Adrenal gland (tissue), 9 donors: ENCODE measurements at regions not wholly inside any gene's neighbourhood (a gene's known extent, or its start where the extent isn't known, plus 50 kb on each side); places are given as distances from the start of the nearest gene placed in this dataset.

ENCODE experiments used
- DNase-seq, 7 donors: peaks; one replicate each; pipeline ENCODE4 v3.0.0-alpha.2; 2019 to 2020
- H3K27ac ChIP-seq, 5 donors: fragments of 200-600 bp; sonication (generic) in 4 of 5; 1 replicate in 3 of 5; 2 replicates in 2 of 5; pipeline versions ENCODE4 v1.5.1 to v1.8.0; 2016 to 2020; ENCODE audit warnings: mild to moderate bottlenecking in 1 of 5
- H3K27me3 ChIP-seq: fragments of 200-600 bp; 2 replicates; pipeline ENCODE4 v1.8.0; 2021
- H3K36me3 ChIP-seq, 2 donors: fragments of 200-600 bp; replicated peaks in 1 of 2; 1 replicate in 1 of 2; 2 replicates in 1 of 2; pipeline versions ENCODE4 v1.5.1 to v1.8.0; 2018 to 2022
- H3K4me1 ChIP-seq, 2 donors: fragments of 200-600 bp; replicated peaks in 1 of 2; 1 replicate in 1 of 2; 2 replicates in 1 of 2; pipeline versions ENCODE4 v1.5.1 to v1.8.0; 2018 to 2021
- H3K4me3 ChIP-seq, 4 donors: fragments of 200-600 bp; sonication (generic) in 3 of 4; one replicate each; pipeline ENCODE4 v1.5.1; 2016 to 2018
- H3K9me3 ChIP-seq, 3 donors: fragments of 200-600 bp; sonication (generic) in 1 of 3; replicated peaks in 1 of 3; 1 replicate in 2 of 3; 2 replicates in 1 of 3; pipeline versions ENCODE4 v1.5.1 to v1.8.0; 2016 to 2021
- CTCF ChIP-seq, 6 experiments: fragments of 450-650 bp in 4 of 6; fragments of 200-600 bp in 2 of 6; sonication (generic) in 1 of 6; IDR thresholded peaks; 1 replicate in 5 of 6; 2 replicates in 1 of 6; pipeline versions ENCODE4 v1.5.1 to v1.8.0; 2016 to 2021; ENCODE audit warnings: antibody characterized with exemption in 6 of 6, mild to moderate bottlenecking in 2 of 6, moderate library complexity in 1 of 6
- POLR2A ChIP-seq, 2 donors: fragments of 450-650 bp; IDR thresholded peaks; one replicate each; pipeline ENCODE4 v1.6.1; 2017; ENCODE audit warnings: antibody characterized with exemption in 2 of 2, mild to moderate bottlenecking in 2 of 2, moderate library complexity in 1 of 2
- WGBS, 4 donors: extraction: QIAGEN DNeasy Blood & Tissue Kit in 2 of 4; methylation state at CpG; one replicate each; pipeline versions ENCODE4 v1.1.5 to v1.1.7; 2013 to 2017; 5-methylcytosine and 5-hydroxymethylcytosine counted together
- intact Hi-C, 2 donors: fragments of 100-400 bp; cut with DNase I; formaldehyde crosslinking; loops; one replicate each; pipeline versions ENCODE4 v1.14.1 to v1.15.0; 2022 to 2023
- donor health status: healthy with polysubstance abuse.
- donor health status: Bipolar disorder and iron deficiency.
- donor health status: DM: yes; HTN: yes; CAD: no.
- donor health status: DM: no; HTN: no; CAD: no.
- donor health status: DM: no; HTN: no; CAD: no.

- TF ChIP-seq POLR2A (IDR thresholded peaks at IDR 0.05) (no peak), CTCF (IDR thresholded peaks at IDR 0.05) (no peak)
- no peaks in the 10 kb centered on the region for H3K4me1 ChIP-seq
- H3K27me3 ChIP-seq, result peaks cover 8% of the 10 kb centered on the region
- intact Hi-C loops, result no loop called here
- H3K4me3 ChIP-seq, result no peak overlapping the region
- 47 to 65% (median 53%) methylated on average over 1 of the region's 1 CpG for WGBS, 4 donors
- no peak overlapping the region for H3K27ac ChIP-seq
- no peaks in the 10 kb centered on the region for H3K36me3 ChIP-seq
- DNase-seq, result no peak
- H3K9me3 ChIP-seq, result no peaks in the 10 kb centered on the region
Measured at GRCh38 chr5:122541388-122541787, 229.4 kb downstream of the SNCAIP start.

GRCh38 chr5:122545986-122546385 is 228.9 kb upstream of the SNX2 start:
- Histone ChIP-seq H3K27ac (no peak overlapping the region), H3K9me3 (no peaks in the 10 kb centered on the region), H3K4me1 (no peaks in the 10 kb centered on the region), H3K4me3 (no peak overlapping the region), H3K27me3 (no peaks in the 10 kb centered on the region), H3K36me3 (no peaks in the 10 kb centered on the region)
- TF ChIP-seq POLR2A (IDR thresholded peaks at IDR 0.05) (no peak), CTCF (IDR thresholded peaks at IDR 0.05) (no peak)
- intact Hi-C loops, result no loop called here
- 37 to 52% (median 50%) methylated on average over 3 of the region's 3 CpGs for WGBS, 4 donors
- DNase-seq, result no peak

GRCh38 chr5:122547219-122547618 is 227.7 kb upstream of the SNX2 start:
- 55 to 59% (median 57%) methylated on average over 2 of the region's 2 CpGs for WGBS, 4 donors
- no peak for DNase-seq
- Histone ChIP-seq H3K27ac (no peak overlapping the region), H3K4me1 (no peaks in the 10 kb centered on the region), H3K36me3 (no peaks in the 10 kb centered on the region), H3K4me3 (no peak overlapping the region), H3K9me3 (no peaks in the 10 kb centered on the region), H3K27me3 (no peaks in the 10 kb centered on the region)
- intact Hi-C loops, result no loop called here
- no peak for TF ChIP-seq POLR2A (IDR thresholded peaks at IDR 0.05)
- no peak for TF ChIP-seq CTCF (IDR thresholded peaks at IDR 0.05)

DNA sequence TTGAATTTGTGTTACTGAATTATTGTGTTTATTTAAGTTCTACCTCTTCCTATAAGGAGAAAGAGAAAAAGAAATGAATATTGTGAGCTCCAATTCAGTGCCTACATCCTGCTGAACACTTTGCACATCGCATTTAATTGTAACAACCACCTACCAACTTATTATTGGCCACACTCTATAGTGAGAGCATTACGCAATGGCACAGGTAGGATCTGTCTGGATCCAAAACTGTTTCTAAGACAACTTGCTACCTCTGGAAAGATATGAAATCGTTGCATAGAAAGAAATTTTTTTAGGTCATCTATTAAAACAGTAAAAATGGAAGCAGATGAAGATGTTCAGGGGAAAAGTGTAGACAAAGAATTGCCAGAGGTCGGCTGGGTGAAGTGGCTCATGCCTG is 227.2 kb upstream of the SNX2 start:
- H3K27ac ChIP-seq, result no peak overlapping the region
- H3K36me3 ChIP-seq, result no peaks in the 10 kb centered on the region
- no peak for DNase-seq
- TF ChIP-seq CTCF (IDR thresholded peaks at IDR 0.05) (no peak), POLR2A (IDR thresholded peaks at IDR 0.05) (no peak)
- no peaks in the 10 kb centered on the region for H3K27me3 ChIP-seq
- intact Hi-C loops, result no loop called here
- H3K4me1 ChIP-seq, result no peaks in the 10 kb centered on the region
- 74 to 88% (median 81%) methylated on average over 4 of the region's 4 CpGs for WGBS, 4 donors
- no peak overlapping the region for H3K4me3 ChIP-seq
- no peaks in the 10 kb centered on the region for H3K9me3 ChIP-seq
